H1 (cell line): ENCODE measurements at regions not wholly inside any gene's neighbourhood (a gene's known extent, or its start where the extent isn't known, plus 50 kb on each side); places are given as distances from the start of the nearest gene placed in this dataset.

Source experiments
- CTCF ChIA-PET: fragments of 300-600 bp; sonication (Branson Sonifier 250); formaldehyde crosslinking; loops from one replicate; lab custom pipeline; 2021; ENCODE audit not compliant: partially characterized antibody; lab: Charles Lee
- POLR2A ChIA-PET: fragments of 300-600 bp; sonication (Branson Sonifier 250); formaldehyde crosslinking; loops from one replicate; lab custom pipeline; 2021; ENCODE audit warnings: inconsistent platforms; ENCODE audit not compliant: partially characterized antibody; lab: Charles Lee
- DNase-seq, 2 experiments: peaks; one replicate each; pipeline versions ENCODE4 v3.0.0 to v3.0.0-alpha.2; 2010 to 2022; ENCODE audit warnings: low spot score in 2 of 2, low read depth in 1 of 2, mixed read lengths in 1 of 2
- FAIRE-seq: peaks from 2 replicates; lab custom pipeline; 2011; peaks lifted over from hg19 to GRCh38; lab: Jason Lieb, UNC
- H2AFZ ChIP-seq: 2 replicates; pipeline ENCODE4 v1.8.1; 2012; ENCODE audit warnings: low read length, inconsistent platforms
- H2AK5ac ChIP-seq: 2 replicates; pipeline ENCODE4 v1.6.1; 2013; ENCODE audit warnings: low read depth, low read length
- H2BK120ac ChIP-seq: replicated peaks from 2 replicates; pipeline ENCODE3; 2013; ENCODE audit warnings: low read depth, low read length, inconsistent platforms
- H2BK12ac ChIP-seq: 2 replicates; pipeline ENCODE4 v1.6.1; 2013; ENCODE audit warnings: low read depth, low read length
- H2BK15ac ChIP-seq: 2 replicates; pipeline ENCODE4 v1.6.1; 2013; ENCODE audit warnings: low read length
- H2BK20ac ChIP-seq: 2 replicates; pipeline ENCODE4 v1.6.1; 2013; ENCODE audit warnings: low read length
- H2BK5ac ChIP-seq: 2 replicates; pipeline ENCODE4 v1.6.1; 2013; ENCODE audit warnings: low read depth, low read length
- H3K14ac ChIP-seq: 2 replicates; pipeline ENCODE4 v1.6.1; 2013; ENCODE audit warnings: inconsistent platforms; ENCODE audit not compliant: insufficient read length
- H3K18ac ChIP-seq: 2 replicates; pipeline ENCODE4 v1.6.1; 2013; ENCODE audit warnings: low read length; ENCODE audit errors: extremely low read depth
- H3K23ac ChIP-seq: 2 replicates; pipeline ENCODE4 v1.6.1; 2013; ENCODE audit warnings: inconsistent platforms; ENCODE audit not compliant: insufficient read length
- H3K23me2 ChIP-seq: 2 replicates; pipeline ENCODE4 v1.6.1; 2013; ENCODE audit warnings: low read depth, low read length
- H3K27ac ChIP-seq: 2 replicates; pipeline ENCODE4 v1.6.1; 2011; ENCODE audit warnings: low read depth, low read length, inconsistent platforms
- H3K27me3 ChIP-seq, 4 experiments: replicated peaks in 1 of 4; 1 replicate in 1 of 4; 2 replicates in 3 of 4; pipeline versions ENCODE4 v1.6.1 to v1.8.1; 2011 to 2013; ENCODE audit warnings: low read length in 3 of 4, mild to moderate bottlenecking in 3 of 4, inconsistent platforms in 2 of 4, mixed read lengths in 2 of 4, moderate library complexity in 1 of 4; ENCODE audit not compliant: control insufficient read depth in 3 of 4, insufficient read depth in 3 of 4; ENCODE audit errors: extremely low read depth in 1 of 4
- H3K36me3 ChIP-seq, 4 experiments: 2 replicates each; pipeline versions ENCODE4 v1.6.1 to v1.8.1; 2011 to 2013; ENCODE audit warnings: mild to moderate bottlenecking in 4 of 4, low read length in 3 of 4, moderate library complexity in 2 of 4, control low read depth in 1 of 4, inconsistent platforms in 1 of 4; ENCODE audit not compliant: insufficient read depth in 4 of 4, control insufficient read depth in 2 of 4
- H3K4ac ChIP-seq: replicated peaks from 2 replicates; pipeline ENCODE3; 2013; ENCODE audit warnings: low read length, low read depth, mixed read lengths, inconsistent platforms; ENCODE audit not compliant: insufficient read length
- H3K4me1 ChIP-seq, 4 experiments: replicated peaks in 1 of 4; 1 replicate in 1 of 4; 2 replicates in 3 of 4; pipeline versions ENCODE4 v1.6.1 to v1.8.1; 2011 to 2013; ENCODE audit warnings: low read length in 3 of 4, inconsistent platforms in 2 of 4, mixed read lengths in 1 of 4; ENCODE audit not compliant: insufficient read depth in 4 of 4, control insufficient read depth in 3 of 4
- H3K4me2 ChIP-seq, 2 experiments: 2 replicates each; pipeline versions ENCODE4 v1.6.1 to v1.8.1; 2011 to 2013; ENCODE audit warnings: low read depth in 2 of 2, low read length in 2 of 2, control low read depth in 1 of 2, inconsistent platforms in 1 of 2, mild to moderate bottlenecking in 1 of 2; ENCODE audit not compliant: insufficient read depth in 1 of 2
- H3K4me3 ChIP-seq, 4 experiments: fragments of 200-600, 300-600 bp in 1 of 4; sonication (generic), shearing (Covaris generic), sonication (Bioruptor Twin) in 1 of 4; 2 replicates each; pipeline versions ENCODE4 v1.5.1 to v1.8.1; 2011 to 2016; ENCODE audit warnings: low read length in 4 of 4, low read depth in 3 of 4, control low read depth in 2 of 4, inconsistent platforms in 2 of 4, mild to moderate bottlenecking in 2 of 4, mixed read lengths in 1 of 4, moderate library complexity in 1 of 4; ENCODE audit not compliant: insufficient read depth in 2 of 4; ENCODE audit errors: extremely low read depth in 1 of 4
- H3K56ac ChIP-seq: replicated peaks from 2 replicates; pipeline ENCODE3; 2013; ENCODE audit warnings: low read depth, mild to moderate bottlenecking, mixed read lengths, low read length, inconsistent platforms; ENCODE audit not compliant: insufficient read length
- H3K79me1 ChIP-seq: 2 replicates; pipeline ENCODE4 v1.6.1; 2013; ENCODE audit warnings: low read depth, low read length, control low read depth
- H3K79me2 ChIP-seq, 2 experiments: 2 replicates each; pipeline versions ENCODE4 v1.6.1 to v1.8.1; 2012 to 2013; ENCODE audit warnings: low read length in 2 of 2, mild to moderate bottlenecking in 2 of 2, inconsistent platforms in 1 of 2; ENCODE audit not compliant: insufficient read depth in 2 of 2, control insufficient read depth in 1 of 2
- H3K9ac ChIP-seq, 4 experiments: replicated peaks in 1 of 4; 1 replicate in 1 of 4; 2 replicates in 3 of 4; pipeline versions ENCODE4 v1.6.1 to v1.8.1; 2011 to 2013; ENCODE audit warnings: low read depth in 3 of 4, low read length in 3 of 4, control low read depth in 2 of 4, mild to moderate bottlenecking in 2 of 4, moderate library complexity in 2 of 4, inconsistent platforms in 1 of 4; ENCODE audit errors: extremely low read depth in 1 of 4
- H3K9me3 ChIP-seq, 2 experiments: 2 replicates each; pipeline versions ENCODE4 v1.6.1 to v1.8.1; 2012 to 2013; ENCODE audit warnings: mild to moderate bottlenecking in 2 of 2, moderate library complexity in 2 of 2, control low read depth in 1 of 2, inconsistent platforms in 1 of 2, low read depth in 1 of 2, low read length in 1 of 2, mixed read lengths in 1 of 2; ENCODE audit not compliant: insufficient read depth in 2 of 2
- H4K20me1 ChIP-seq, 2 experiments: replicated peaks in 1 of 2; 2 replicates each; pipeline versions ENCODE3 to v1.8.1; 2011 to 2013; ENCODE audit warnings: inconsistent platforms in 2 of 2, low read length in 2 of 2, mild to moderate bottlenecking in 1 of 2; ENCODE audit not compliant: insufficient read depth in 2 of 2, control insufficient read depth in 1 of 2
- H4K5ac ChIP-seq: 2 replicates; pipeline ENCODE4 v1.6.1; 2013; ENCODE audit warnings: low read length, low read depth, mixed read lengths, inconsistent platforms; ENCODE audit not compliant: insufficient read length
- H4K8ac ChIP-seq: 2 replicates; pipeline ENCODE4 v1.8.0; 2013; ENCODE audit warnings: mild to moderate bottlenecking, moderate library complexity, low read length, inconsistent platforms; ENCODE audit not compliant: insufficient read depth; ENCODE audit errors: extremely low read depth
- H4K91ac ChIP-seq: replicated peaks from 2 replicates; pipeline ENCODE3; 2013; ENCODE audit warnings: low read length, mixed read lengths, inconsistent platforms; ENCODE audit not compliant: insufficient read length
- ASH2L ChIP-seq: fragments of 200-600, 300-600 bp; sonication (generic); IDR thresholded peaks from one replicate; pipeline ENCODE4 v1.7.1; 2017; ENCODE audit warnings: low read length
- CBX8 ChIP-seq: fragments of 300-800, 300-1000 bp; sonication (generic); IDR thresholded peaks from 2 replicates; pipeline ENCODE4 v1.7.1; 2016; ENCODE audit warnings: low read depth, low read length, borderline replicate concordance
- CREB1 ChIP-seq: IDR thresholded peaks from 2 replicates; pipeline ENCODE4 v1.6.1; 2012; ENCODE audit warnings: inconsistent platforms
- EP300 ChIP-seq, 2 experiments: IDR thresholded peaks; 1 replicate in 1 of 2; 2 replicates in 1 of 2; pipeline ENCODE4 v1.6.1; 2011 to 2012; ENCODE audit warnings: low read depth in 2 of 2, low read length in 2 of 2, mild to moderate bottlenecking in 2 of 2, borderline replicate concordance in 1 of 2, inconsistent platforms in 1 of 2, moderate library complexity in 1 of 2
- GTF2F1 ChIP-seq: IDR thresholded peaks from 2 replicates; pipeline ENCODE4 v1.6.1; 2012; ENCODE audit warnings: low read depth, low read length, improper control_type of control experiment, borderline replicate concordance
- HDAC2 ChIP-seq, 2 experiments: fragments of 300-600 bp in 1 of 2; sonication (generic) in 1 of 2; IDR thresholded peaks; 2 replicates each; pipeline ENCODE4 v1.6.1; 2011 to 2012; ENCODE audit warnings: low read depth in 2 of 2, low read length in 2 of 2, mild to moderate bottlenecking in 2 of 2, moderate library complexity in 2 of 2, borderline replicate concordance in 1 of 2, inconsistent platforms in 1 of 2
- MAFK ChIP-seq: IDR thresholded peaks from 2 replicates; pipeline ENCODE4 v1.6.1; 2012; ENCODE audit warnings: low read depth, mild to moderate bottlenecking, improper control_type of control experiment, low read length
- POLR2A ChIP-seq, 2 experiments: IDR thresholded peaks; 1 replicate in 1 of 2; 2 replicates in 1 of 2; pipeline ENCODE4 v1.6.1; 2011; ENCODE audit warnings: low read depth in 2 of 2, low read length in 2 of 2, mild to moderate bottlenecking in 2 of 2; ENCODE audit errors: control extremely low read depth in 1 of 2
- POLR2AphosphoS5 ChIP-seq: IDR thresholded peaks from 2 replicates; pipeline ENCODE4 v1.6.1; 2011; ENCODE audit warnings: low read depth, low read length
- RFX5 ChIP-seq: IDR thresholded peaks from 2 replicates; pipeline ENCODE4 v1.6.1; 2011; ENCODE audit warnings: low read depth, low read length, improper control_type of control experiment, borderline replicate concordance
- SIRT6 ChIP-seq: IDR thresholded peaks from one replicate; pipeline ENCODE4 v1.7.1; 2012; ENCODE audit warnings: low read length, inconsistent platforms
- TEAD4 ChIP-seq: IDR thresholded peaks from 2 replicates; pipeline ENCODE4 v1.6.1; 2012; ENCODE audit warnings: low read depth, low read length, inconsistent platforms, mixed read lengths
- WGBS, 2 experiments: shearing (Covaris generic) in 1 of 2; methylation state at CpG; one replicate each; pipeline versions ENCODE4 v1.1.6 to v1.1.7; 2013 to 2015; ENCODE audit warnings: low lambda C conversion rate in 2 of 2, mixed read lengths in 2 of 2, inconsistent platforms in 1 of 2, low coverage in 1 of 2, missing lambda C conversion rate in 1 of 2; ENCODE audit not compliant: insufficient replicate concordance in 2 of 2, insufficient coverage in 1 of 2, insufficient read length in 1 of 2; ENCODE audit errors: extremely low coverage in 1 of 2, missing lambda C conversion rate in 1 of 2; 5-methylcytosine and 5-hydroxymethylcytosine counted together

DNA sequence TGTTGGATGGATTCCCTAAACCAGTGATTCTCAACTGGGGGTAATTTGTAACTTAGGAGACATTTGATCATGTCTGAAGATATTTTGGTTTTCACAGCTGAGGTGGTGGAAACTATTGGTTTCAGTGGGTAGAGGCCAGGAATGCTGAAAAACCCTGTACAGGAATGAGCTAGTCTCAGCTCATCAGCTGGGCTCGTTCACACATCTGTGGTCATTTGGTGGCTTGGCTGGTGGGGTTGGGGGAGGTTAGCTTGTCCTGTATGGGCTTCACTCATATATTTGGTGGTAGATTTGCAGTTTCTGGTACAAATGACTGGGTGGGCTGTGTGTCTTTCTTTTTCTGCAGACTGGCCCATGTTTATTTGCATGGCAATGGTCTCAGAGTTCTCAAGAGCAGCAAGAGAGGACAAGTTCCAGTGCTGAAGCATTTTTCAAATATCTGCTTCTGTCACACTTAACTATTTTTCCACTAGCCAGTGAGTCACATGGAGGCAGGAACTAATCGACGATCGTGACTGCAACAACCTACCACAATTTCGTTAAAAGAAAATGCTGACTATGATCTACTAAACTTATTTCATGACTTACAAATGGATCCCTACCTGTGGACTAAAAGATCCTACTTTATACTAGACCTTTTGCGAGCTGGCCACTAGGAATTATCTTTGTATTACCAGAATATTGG is 321.7 kb upstream of the PLXNA2 start:
- Histone ChIP-seq H4K20me1 (no peaks in the 10 kb centered on the region), H2BK12ac (no peak overlapping the region), H3K4ac (no peak overlapping the region), H3K27me3 (no peaks in the 10 kb centered on the region), H3K23me2 (no peaks in the 10 kb centered on the region), H2BK5ac (no peak overlapping the region), H4K5ac (no peak overlapping the region), H3K27ac (no peak overlapping the region), H3K79me1 (no peaks in the 10 kb centered on the region), H3K18ac (no peak overlapping the region), H3K4me2 (no peak overlapping the region), H2BK15ac (no peak overlapping the region), H3K23ac (no peak overlapping the region), H2BK20ac (no peak overlapping the region), H2AFZ (no peak overlapping the region), H2BK120ac (no peak overlapping the region), H3K14ac (no peak overlapping the region), H3K4me3 (no peak overlapping the region), H3K4me1 (no peaks in the 10 kb centered on the region), H3K9me3 (peaks cover 0 to 4% of the 10 kb centered on the region in 2 experiments; a peak in 1 of 4 replicates), H2AK5ac (no peak overlapping the region), H3K9ac (no peak overlapping the region), H4K91ac (no peak overlapping the region), H3K36me3 (no peaks in the 10 kb centered on the region), H4K8ac (no peak overlapping the region), H3K56ac (no peak overlapping the region), H3K79me2 (no peaks in the 10 kb centered on the region)
- CTCF ChIA-PET = no interaction called here
- no peak for DNase-seq
- no peak for TF ChIP-seq ASH2L
- TF ChIP-seq MAFK = no peak
- TF ChIP-seq POLR2A (IDR thresholded peaks at IDR 0.05; ENCODE audit: control extremely low read depth in 1 of 2, low read depth in 2 of 2, low read length in 2 of 2) = no peak
- no peak for TF ChIP-seq EP300 (IDR thresholded peaks at IDR 0.05; ENCODE audit: borderline replicate concordance in 1 of 2, low read depth in 2 of 2, low read length in 2 of 2)
- no peak for TF ChIP-seq POLR2AphosphoS5
- no peak for TF ChIP-seq GTF2F1
- TF ChIP-seq TEAD4 = no peak
- no peak for TF ChIP-seq CBX8
- TF ChIP-seq SIRT6 = no peak
- TF ChIP-seq RFX5 = no peak
- no peak for TF ChIP-seq HDAC2 (IDR thresholded peaks at IDR 0.05; ENCODE audit: borderline replicate concordance in 1 of 2, low read depth in 2 of 2, low read length in 2 of 2)
- no peak for TF ChIP-seq CREB1
- no peak for FAIRE-seq
- WGBS, 2 experiments = 92% methylated on average over 6 of the region's 6 CpGs; no CpG with 5 or more reads in 1 of the 2 experiments
- POLR2A ChIA-PET = no interaction called here
